OCI-LY3 (cell line): ENCODE measurements at regions not wholly inside any gene's neighbourhood (a gene's known extent, or its start where the extent isn't known, plus 50 kb on each side); places are given as distances from the start of the nearest gene placed in this dataset.

Source experiments
- EZH2phosphoT487 ChIP-seq: fragments of 200-600 bp; shearing (Covaris generic); IDR thresholded peaks from 2 replicates; pipeline ENCODE4 v1.6.1; 2018; ENCODE audit warnings: antibody characterized with exemption, mixed run types, low read depth
- TF ChIP-seq, protein P1 (sequence below): fragments of 200-600, 300-600 bp; sonication (generic); IDR thresholded peaks from 2 replicates; pipeline ENCODE4 v1.5.1; 2014; ENCODE audit warnings: antibody characterized with exemption, low read length, low read depth

DNA sequence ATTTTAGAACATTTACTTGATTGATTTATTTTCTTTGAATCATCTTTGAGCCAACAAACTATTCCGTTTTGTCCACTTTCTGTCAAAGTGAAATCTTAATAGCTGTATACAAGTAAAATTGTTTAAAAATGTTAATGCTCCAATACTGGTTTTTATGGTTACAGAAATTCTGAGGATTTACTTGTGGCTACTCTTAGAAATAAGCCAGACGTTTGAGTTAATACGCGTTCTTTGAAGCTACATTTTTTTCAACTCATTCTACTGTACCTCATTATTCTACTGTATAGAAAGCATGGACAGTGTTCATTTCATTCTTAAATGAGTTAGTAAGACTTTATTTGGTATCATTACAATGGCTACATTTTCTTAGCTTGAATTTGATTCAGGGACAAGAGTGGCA lies 996.2 kb upstream of the FLRT2 start:
- TF ChIP-seq, protein P1, sequence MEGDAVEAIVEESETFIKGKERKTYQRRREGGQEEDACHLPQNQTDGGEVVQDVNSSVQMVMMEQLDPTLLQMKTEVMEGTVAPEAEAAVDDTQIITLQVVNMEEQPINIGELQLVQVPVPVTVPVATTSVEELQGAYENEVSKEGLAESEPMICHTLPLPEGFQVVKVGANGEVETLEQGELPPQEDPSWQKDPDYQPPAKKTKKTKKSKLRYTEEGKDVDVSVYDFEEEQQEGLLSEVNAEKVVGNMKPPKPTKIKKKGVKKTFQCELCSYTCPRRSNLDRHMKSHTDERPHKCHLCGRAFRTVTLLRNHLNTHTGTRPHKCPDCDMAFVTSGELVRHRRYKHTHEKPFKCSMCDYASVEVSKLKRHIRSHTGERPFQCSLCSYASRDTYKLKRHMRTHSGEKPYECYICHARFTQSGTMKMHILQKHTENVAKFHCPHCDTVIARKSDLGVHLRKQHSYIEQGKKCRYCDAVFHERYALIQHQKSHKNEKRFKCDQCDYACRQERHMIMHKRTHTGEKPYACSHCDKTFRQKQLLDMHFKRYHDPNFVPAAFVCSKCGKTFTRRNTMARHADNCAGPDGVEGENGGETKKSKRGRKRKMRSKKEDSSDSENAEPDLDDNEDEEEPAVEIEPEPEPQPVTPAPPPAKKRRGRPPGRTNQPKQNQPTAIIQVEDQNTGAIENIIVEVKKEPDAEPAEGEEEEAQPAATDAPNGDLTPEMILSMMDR = no peak
- no peak for TF ChIP-seq EZH2phosphoT487
